ENCODE measurements at regions not wholly inside any gene's neighbourhood (a gene's known extent, or its start where the extent isn't known, plus 50 kb on each side); places are given as distances from the start of the nearest gene placed in this dataset.

- no peaks in the 10 kb centered on the region for H3K27me3 ChIP-seq
- TF ChIP-seq POLR2A (IDR thresholded peaks at IDR 0.05) (no peak), POLR2AphosphoS5 (IDR thresholded peaks at IDR 0.05) (no peak), CTCF (IDR thresholded peaks at IDR 0.05) (no peak)
- intact Hi-C loops (cut with DNase I; ENCODE audit: low total_unique reads), result no loop called here
- no peak overlapping the region for H3K27ac ChIP-seq
- no peak overlapping the region for H3K4me3 ChIP-seq
- no peak for DNase-seq (ENCODE audit: low spot score in 2 of 2)
- H3K36me3 ChIP-seq, result no peaks in the 10 kb centered on the region
- H3K4me1 ChIP-seq, result no peaks in the 10 kb centered on the region
- H3K9me3 ChIP-seq, result no peaks in the 10 kb centered on the region
These were observed 1466.0 kb upstream of the CELF4 start for GRCh38 chr18:39031647-39032046.

- Histone ChIP-seq H3K4me1 (no peaks in the 10 kb centered on the region), H3K4me3 (no peak overlapping the region), H3K27ac (no peak overlapping the region), H3K36me3 (no peaks in the 10 kb centered on the region), H3K9me3 (no peaks in the 10 kb centered on the region), H3K27me3 (no peaks in the 10 kb centered on the region)
- intact Hi-C loops (cut with DNase I; ENCODE audit: low total_unique reads), result no loop called here
- DNase-seq (ENCODE audit: low spot score in 2 of 2), result no peak
- TF ChIP-seq CTCF (IDR thresholded peaks at IDR 0.05) (no peak), POLR2A (IDR thresholded peaks at IDR 0.05) (no peak), POLR2AphosphoS5 (IDR thresholded peaks at IDR 0.05) (no peak)
These were observed 1464.6 kb upstream of the CELF4 start for GRCh38 chr18:39030124-39030655.

- intact Hi-C loops (cut with DNase I; ENCODE audit: low total_unique reads), result no loop called here
- Histone ChIP-seq H3K27ac (no peak overlapping the region), H3K27me3 (no peaks in the 10 kb centered on the region), H3K4me1 (no peaks in the 10 kb centered on the region), H3K4me3 (no peak overlapping the region), H3K36me3 (no peaks in the 10 kb centered on the region), H3K9me3 (no peaks in the 10 kb centered on the region)
- no peak for TF ChIP-seq POLR2A (IDR thresholded peaks at IDR 0.05)
- no peak for TF ChIP-seq CTCF (IDR thresholded peaks at IDR 0.05)
- no peak for TF ChIP-seq POLR2AphosphoS5 (IDR thresholded peaks at IDR 0.05)
- DNase-seq (ENCODE audit: low spot score in 2 of 2), result no peak
These were observed 1459.9 kb upstream of the CELF4 start for GRCh38 chr18:39025531-39025930.

- H3K36me3 ChIP-seq, result no peaks in the 10 kb centered on the region
- no peaks in the 10 kb centered on the region for H3K4me1 ChIP-seq
- no peak overlapping the region for H3K27ac ChIP-seq
- intact Hi-C loops (cut with DNase I; ENCODE audit: low total_unique reads), result no loop called here
- no peak for DNase-seq (ENCODE audit: low spot score in 2 of 2)
- no peaks in the 10 kb centered on the region for H3K27me3 ChIP-seq
- H3K4me3 ChIP-seq, result no peak overlapping the region
- peaks cover 0 to 5% of the 10 kb centered on the region in 2 donors for H3K9me3 ChIP-seq
- TF ChIP-seq POLR2A (IDR thresholded peaks at IDR 0.05) (no peak), CTCF (IDR thresholded peaks at IDR 0.05) (no peak), POLR2AphosphoS5 (IDR thresholded peaks at IDR 0.05) (no peak)
These were observed 1454.4 kb upstream of the CELF4 start for GRCh38 chr18:39019989-39020388.

GRCh38 chr18:39007031-39007902 lies 1441.7 kb upstream of the CELF4 start:
- Histone ChIP-seq H3K27ac (no peak overlapping the region), H3K36me3 (no peaks in the 10 kb centered on the region), H3K4me3 (no peak overlapping the region), H3K4me1 (no peaks in the 10 kb centered on the region), H3K27me3 (no peaks in the 10 kb centered on the region), H3K9me3 (peaks cover 0 to 4% of the 10 kb centered on the region in 2 donors)
- TF ChIP-seq CTCF (IDR thresholded peaks at IDR 0.05), result no peak
- intact Hi-C loops (cut with DNase I; ENCODE audit: low total_unique reads), result no loop called here
- no peak for DNase-seq (ENCODE audit: low spot score in 2 of 2)
